Ovary (tissue), 3 donors: ENCODE measurements at regions not wholly inside any gene's neighbourhood (a gene's known extent, or its start where the extent isn't known, plus 50 kb on each side); places are given as distances from the start of the nearest gene placed in this dataset.

ENCODE experiments used
- POLR2A ChIP-seq: fragments of 450-650 bp; IDR thresholded peaks from one replicate; pipeline ENCODE4 v1.6.1; 2017; ENCODE audit warnings: antibody characterized with exemption, mild to moderate bottlenecking, moderate library complexity
- TF ChIP-seq, protein P1 (sequence below), 3 donors: fragments of 450-650 bp in 2 of 3; fragments of 200-600 bp in 1 of 3; IDR thresholded peaks; one replicate each; pipeline versions ENCODE4 v1.5.1 to v1.8.0; 2016 to 2022; ENCODE audit warnings: antibody characterized with exemption in 3 of 3, mild to moderate bottlenecking in 1 of 3
- donor health status: DM: no; HTN: no; CAD: no.

DNA sequence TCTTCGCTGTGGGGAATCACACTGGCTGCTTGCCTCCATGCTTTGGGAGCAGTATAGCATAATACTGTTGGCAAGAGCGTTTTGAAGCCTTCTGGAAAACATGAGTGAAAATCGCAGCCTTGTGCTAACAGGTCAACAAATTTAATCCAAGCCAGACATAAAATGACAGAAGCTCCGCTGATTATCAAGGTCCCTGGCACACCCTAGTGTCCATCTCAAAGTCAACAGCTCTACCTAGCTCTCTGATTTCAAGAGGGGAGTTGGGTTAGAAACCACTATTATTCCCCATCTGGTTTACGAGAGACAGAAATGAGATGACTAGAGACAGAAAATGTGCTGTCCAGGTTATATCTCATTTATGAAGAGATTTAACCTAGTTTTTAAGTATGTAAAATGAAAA, 73.6 kb upstream of the MDFIC2 start:
- TF ChIP-seq, protein P1, sequence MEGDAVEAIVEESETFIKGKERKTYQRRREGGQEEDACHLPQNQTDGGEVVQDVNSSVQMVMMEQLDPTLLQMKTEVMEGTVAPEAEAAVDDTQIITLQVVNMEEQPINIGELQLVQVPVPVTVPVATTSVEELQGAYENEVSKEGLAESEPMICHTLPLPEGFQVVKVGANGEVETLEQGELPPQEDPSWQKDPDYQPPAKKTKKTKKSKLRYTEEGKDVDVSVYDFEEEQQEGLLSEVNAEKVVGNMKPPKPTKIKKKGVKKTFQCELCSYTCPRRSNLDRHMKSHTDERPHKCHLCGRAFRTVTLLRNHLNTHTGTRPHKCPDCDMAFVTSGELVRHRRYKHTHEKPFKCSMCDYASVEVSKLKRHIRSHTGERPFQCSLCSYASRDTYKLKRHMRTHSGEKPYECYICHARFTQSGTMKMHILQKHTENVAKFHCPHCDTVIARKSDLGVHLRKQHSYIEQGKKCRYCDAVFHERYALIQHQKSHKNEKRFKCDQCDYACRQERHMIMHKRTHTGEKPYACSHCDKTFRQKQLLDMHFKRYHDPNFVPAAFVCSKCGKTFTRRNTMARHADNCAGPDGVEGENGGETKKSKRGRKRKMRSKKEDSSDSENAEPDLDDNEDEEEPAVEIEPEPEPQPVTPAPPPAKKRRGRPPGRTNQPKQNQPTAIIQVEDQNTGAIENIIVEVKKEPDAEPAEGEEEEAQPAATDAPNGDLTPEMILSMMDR (IDR thresholded peaks at IDR 0.05), result no peak
- TF ChIP-seq POLR2A, result no peak
